HPDE6-E6E7 (cell line): ENCODE measurements at regions not wholly inside any gene's neighbourhood (a gene's known extent, or its start where the extent isn't known, plus 50 kb on each side); places are given as distances from the start of the nearest gene placed in this dataset.

Experiments
- DNase-seq: peaks from one replicate; pipeline ENCODE4 v3.0.0; 2011; ENCODE audit warnings: missing footprints; ENCODE audit errors: extremely low spot score

DNA sequence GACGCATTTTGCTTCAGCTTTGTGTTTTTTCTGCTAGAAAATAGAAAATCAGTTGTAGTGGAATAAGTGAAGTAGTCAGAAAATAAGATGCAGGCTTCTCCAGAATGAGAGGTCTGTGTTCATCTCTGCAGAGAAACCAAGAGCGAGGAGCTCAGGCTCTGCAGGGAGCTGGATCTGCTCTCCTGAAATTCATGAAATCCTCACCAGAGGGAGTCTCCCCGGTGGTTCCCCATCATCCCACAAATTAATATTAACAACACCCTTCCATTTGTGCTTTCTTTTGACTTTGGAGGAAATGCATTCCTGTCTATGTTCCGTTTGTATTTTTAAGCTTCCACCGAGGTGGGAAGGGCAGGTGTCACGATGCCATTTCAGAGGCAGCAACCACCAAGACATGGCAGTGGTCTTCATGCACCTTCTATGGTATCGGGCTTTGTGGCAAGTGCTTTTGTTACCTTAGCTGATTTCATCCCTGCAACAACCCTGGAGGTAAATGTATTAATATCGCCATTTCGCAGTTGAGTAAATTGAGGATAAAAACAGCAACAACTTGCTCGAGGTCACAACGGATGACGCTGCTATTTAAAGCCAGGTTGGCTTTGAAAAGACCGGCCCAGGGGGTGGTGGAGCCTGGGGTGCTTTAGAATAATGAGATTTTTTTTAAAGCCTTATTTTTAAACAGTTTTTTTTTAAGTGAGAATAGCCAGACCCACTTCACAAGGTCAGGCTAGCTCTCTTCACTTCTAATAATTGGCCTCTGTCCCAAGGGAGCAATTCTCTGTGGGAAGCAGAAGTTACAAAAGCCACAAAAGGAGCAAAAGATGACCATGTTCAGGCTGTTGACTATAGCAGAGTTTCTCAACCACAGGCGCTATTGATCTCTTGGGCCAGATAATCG, 367.6 kb upstream of the ERCC4 start:
- DNase-seq, result no peak

DNA sequence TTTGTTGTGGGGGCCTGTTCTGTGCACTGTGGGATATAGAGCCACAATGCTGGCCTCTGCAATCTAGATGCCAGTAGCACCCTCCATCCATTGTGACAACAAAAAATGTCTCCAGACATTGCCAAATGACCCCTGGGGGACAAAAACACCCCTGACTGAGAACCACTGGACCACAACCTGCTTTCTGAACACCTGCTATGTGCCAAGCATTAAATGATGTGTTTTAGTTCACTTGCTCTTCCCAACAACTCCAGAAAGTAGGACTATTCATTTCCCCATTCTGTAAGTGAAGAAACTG, 367.0 kb upstream of the ERCC4 start:
- no peak for DNase-seq

DNA sequence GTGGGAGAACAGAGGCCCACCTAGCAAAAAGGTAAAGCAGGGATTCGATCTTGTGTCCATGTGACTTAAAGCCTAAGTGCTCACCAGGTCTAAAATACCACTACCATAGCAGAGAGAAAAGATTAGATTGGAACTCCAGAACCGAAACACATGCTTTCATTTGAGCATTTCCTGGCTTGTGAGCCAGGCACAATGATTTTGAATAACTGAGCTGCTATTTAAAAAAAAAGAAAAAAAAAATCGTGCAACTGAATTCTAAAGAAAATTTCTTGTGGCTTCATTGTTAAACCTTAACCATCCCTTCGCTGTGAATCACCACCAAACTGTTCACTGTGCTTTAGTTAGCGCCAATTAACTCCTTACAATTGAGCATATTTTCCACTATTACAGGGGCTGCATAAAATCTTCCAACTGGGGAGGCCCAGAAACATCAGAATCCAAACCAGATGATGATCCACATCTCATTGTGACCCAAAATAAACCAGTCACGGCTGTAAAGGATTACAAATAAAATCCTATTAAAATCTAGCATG, 366.4 kb upstream of the ERCC4 start:
- no peak for DNase-seq

DNA sequence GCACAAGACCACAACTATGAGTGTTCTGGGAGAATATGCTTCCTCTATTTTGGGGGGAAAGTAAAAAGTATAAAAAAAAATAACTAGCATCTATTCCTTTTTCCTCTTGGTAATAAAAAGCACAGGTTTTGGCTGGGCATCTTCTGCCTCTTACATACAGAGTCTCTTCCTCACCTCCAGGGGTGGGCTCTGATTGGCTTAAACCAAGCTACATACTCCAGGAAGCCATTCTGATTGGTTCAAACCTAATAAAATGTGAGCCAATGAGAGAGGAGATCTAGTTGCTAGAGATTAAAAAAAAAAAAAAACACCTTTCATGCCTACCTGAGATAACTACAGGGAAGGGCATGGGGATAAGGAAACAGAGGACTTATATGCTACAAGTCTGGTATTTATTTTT, 365.9 kb upstream of the ERCC4 start:
- no peak for DNase-seq

DNA sequence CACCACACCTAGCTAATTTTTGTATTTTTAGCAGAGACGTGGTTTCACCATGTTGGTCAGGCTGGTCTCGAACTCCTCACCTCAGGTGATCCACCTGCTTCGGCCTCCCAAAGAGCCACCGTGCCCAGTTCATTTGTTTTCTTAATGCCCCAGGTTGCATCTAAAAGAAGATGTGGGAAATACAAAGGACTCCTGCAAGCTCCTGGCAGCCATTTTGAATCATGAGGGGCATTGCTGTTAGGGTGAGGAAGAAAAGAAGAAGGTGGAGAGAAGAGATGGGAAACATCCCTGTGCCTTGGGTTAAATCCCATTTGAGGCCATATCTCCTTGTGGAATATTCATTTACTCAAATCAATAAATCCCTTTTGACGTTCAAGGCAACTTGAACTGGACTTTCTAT, 365.3 kb upstream of the ERCC4 start:
- no peak for DNase-seq

DNA sequence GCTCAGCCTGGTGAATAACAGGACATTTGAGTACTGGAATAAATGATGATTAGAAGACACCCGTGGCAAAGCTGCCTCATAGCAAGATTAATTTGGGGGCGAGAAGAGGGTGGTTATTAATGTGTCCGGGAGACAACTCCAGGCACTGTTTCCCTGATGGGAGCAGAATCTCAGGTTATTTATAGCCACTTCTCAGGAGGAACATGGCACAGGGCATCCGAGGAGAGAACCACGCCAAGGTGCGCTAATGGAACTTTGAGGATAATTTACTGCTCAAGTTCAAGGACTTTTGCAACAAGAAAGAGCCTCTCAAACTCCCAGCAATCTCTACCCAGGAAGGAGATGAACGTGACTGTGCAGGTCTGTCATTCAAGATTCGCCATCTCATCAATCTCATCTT, 362.5 kb upstream of the ERCC4 start:
- no peak for DNase-seq

DNA sequence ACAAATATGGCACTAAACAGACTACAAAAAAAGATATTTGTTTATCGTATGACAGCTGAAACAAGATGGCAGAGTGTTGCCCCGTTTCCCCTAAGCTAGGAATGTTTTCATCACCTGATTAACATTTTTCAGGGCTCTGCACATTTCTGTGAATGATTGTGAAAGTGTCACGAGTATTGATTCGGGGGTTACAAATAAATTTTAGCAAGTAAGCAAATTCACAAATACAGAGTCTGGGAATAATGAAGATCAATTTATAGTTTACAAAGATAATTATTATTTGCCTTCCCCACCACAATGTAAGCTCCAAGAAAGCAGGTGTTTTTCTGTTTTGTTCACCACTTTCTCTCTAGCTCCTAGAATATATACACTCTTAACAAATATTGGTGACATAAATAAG, 361.2 kb upstream of the ERCC4 start:
- no peak for DNase-seq

DNA sequence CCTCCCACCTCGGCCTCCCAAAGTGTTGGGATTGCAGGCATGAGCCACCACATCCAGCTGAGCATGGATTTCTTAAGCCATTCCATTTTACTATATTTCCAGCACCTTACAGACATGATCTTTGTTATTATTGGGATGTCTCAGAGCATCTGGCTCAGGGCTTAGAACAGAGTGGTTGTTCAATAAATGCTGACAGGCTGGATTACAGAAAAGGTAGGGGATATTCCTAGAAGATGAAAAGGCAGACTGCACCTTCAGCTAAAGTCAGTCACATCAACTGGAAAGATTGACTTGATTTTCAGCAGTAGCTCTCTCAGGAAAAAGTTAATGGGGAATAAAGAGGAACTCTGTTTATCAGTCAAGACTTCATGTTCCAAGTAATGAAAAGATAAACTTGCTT, 360.3 kb upstream of the ERCC4 start:
- no peak for DNase-seq

DNA sequence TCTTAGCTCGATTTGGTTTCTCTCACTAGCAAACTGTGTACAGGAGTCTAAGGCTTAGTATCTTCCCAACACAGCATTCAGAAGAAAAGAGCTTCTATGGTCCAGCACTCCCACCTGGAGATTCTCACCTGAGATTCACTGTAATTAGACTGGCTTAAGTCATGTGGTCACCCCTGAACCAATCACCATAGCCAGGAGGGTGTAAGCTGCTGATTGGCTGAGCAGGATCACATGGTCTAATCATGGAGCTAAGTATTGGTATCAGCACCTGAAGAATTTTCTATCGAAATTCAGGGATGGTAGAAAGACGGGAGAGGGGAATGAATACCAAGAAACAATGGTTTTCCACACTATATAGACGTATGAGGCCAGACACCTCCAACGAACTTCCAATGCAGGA, 359.8 kb upstream of the ERCC4 start:
- no peak for DNase-seq

DNA sequence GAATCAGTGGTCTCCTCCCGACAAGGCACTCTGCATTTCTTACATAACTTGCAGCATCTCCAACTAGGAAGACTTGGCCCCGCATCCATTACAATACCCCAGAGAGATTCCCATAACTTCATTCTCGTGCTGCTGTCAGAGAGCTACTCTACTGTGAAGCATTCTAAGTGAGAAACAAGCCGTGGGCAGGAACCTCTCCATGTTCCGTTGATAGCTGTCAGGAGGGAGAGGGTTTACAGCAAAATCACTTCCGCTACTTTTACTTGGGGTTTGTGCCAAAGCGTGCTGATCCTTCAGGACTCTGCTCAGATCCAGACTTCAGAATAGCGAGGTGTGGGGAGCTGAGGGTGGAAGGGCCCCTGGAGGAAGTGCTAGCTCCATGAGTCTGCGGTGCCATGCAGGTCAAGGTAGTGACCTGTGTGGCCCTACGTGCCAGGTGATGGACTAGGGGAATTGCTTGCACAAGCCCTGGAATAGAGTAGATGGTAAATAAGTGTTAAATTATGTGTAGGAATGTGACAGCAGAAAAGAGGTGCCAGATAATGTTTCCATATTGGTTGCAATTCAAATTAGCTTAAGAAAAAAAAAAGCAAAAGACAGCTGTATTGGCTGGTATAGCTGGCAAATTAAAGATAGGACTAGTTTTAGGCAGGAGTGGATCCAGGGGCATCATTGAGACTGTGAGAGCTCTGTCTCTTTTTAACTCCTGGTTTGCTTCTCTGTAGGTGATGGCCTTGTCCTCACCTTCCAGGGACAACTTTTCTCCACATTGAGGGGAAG, 358.5 kb upstream of the ERCC4 start:
- DNase-seq, result no peak

DNA sequence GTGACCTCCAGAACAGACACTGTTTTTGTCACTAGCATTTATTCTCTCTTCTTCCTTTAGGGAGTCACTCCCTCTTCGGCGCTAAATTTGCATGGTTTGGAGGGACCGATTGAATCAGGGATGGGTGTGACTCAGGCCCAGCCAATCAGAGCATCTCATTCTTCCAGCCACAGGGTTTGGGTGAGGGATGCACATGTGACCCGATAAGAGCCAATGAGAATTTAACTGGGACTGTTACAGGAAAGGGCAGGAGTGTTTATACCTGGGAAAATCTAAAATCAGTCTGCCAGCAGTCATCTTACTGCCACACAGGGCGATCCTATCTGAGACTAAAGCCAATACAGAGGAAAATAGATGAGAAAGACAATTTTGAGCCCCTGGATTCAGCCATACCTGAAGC, 351.2 kb upstream of the ERCC4 start:
- DNase-seq, result no peak

DNA sequence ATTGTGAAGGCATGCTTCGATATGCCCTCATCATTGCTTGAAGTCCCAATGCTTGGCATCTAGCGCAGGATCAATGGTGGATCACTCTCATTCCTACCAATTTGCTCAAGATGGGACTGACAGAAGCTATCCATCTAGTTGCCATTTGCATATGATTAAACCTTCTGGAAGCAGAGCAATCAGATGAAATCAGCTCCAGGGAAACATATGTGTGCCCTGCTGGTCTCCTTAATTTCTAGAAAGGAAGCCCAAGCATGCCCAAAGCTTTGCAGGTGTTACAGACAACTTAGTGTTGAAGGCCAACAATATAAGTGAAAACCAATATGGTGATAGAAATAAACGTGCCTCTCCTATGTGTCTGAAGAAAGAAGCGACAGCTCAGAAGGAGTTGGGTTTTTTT, 350.0 kb upstream of the ERCC4 start:
- no peak for DNase-seq

DNA sequence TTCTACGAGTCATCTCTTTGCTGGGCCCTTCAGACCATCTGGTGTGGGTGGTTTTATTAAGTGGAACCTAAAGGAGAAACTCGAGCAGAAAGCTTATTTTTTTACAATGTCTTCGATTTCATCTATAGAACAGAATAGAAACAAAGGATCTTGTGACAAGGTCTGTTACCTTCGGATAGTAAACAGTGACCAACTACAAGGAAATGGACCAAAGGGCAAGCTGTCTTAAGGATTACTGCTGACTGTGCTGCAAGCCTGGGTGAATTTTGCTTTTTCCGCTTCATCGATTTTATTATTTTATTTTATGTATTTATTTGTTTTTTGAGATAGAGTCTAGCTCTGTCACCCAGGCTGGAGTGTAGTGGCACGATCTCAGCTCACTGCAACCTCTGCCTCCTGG, 348.9 kb upstream of the ERCC4 start:
- DNase-seq, result no peak

DNA sequence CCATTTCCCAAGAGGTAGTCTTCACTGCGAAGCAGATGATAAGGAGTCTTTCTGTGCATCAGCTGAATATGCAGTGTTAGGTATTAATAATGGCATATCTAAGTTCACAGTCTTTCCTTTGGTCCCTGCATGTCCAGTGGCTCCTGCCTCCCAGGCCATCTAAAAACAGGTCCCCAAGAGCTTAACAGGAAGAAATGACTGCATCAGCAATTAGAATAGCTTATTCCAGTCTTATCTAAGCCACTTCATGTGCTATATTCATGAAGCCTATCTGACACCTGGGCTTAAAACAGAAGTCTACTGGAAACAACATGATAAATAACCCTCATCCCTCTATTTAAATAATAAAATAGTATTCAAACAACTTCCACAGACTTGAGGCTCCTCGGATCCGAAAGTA, 346.1 kb upstream of the ERCC4 start:
- no peak for DNase-seq

DNA sequence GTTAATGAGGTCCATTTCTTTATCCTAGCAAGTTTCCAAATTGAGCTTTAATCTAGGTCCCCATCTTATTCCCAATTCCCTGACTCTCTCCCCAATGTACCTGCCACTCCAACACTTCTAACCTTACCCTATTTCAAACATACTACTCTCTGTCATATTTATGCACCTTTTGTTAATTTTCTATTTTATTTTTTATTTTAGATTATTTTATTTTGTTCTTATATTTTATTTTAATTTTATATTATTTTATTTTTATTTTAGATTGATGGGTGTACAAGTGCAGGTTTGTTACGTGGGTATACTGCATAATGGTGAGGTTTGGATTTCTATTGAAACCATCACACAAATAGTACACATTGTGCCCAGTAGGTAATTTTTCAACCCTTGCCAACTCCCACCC, 333.9 kb upstream of the ERCC4 start:
- DNase-seq, result no peak

DNA sequence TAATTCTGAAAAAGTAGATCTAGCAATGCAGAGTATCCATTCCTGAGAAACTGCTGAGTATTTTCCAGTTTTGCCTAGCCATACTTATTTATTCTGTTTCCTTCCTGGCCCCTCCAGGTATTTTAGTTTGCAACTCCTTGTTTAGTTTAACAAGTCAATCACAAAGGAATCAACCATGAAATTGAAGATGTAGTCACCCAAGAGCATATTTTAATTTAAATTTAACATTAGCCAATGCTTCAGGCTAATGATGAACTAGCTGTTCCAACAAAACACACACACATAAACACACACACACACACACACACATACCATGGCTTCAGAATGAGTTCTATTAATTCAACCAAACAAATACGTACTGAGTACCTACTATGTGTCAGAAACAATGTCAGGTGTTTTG, 332.8 kb upstream of the ERCC4 start:
- DNase-seq, result no peak

DNA sequence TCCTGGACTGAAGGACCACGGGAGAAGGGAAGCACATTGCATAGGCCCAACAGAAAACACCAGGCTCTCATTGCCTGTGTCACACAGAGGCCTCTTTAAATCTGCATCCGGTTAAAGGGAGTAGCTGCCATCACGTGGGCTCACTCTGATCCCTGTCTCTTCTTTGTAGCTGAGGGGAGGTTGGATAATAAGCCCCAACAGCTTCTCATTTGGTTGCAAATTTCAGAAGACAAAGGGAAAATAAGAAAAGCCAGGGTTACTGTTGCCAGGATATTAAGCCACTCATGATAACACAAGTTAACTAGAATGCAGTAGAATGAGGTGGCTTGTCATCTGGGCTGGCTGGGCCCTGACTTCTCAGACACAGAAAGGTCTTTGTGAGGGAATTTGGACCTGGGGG, 325.1 kb upstream of the ERCC4 start:
- DNase-seq, result no peak

DNA sequence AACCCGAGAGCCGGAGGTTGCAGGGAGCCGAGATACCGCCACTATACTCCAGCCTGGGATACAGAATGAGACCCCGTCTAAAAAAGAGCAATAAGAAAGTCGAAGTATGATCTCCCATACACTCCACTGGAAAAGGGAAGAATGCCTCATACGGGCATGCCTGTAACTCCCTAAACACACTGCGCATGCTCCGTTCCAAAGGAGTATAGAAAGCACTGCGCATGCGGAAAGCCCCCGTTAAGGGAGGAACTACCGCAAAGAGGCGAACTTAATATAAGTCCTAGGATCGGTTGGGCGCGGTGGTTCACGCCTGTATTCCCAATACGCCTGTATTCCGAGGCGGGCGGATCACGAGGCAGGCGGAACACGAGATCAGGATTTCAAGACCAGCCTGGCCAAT, 313.1 kb upstream of the ERCC4 start:
- DNase-seq, result no peak

DNA sequence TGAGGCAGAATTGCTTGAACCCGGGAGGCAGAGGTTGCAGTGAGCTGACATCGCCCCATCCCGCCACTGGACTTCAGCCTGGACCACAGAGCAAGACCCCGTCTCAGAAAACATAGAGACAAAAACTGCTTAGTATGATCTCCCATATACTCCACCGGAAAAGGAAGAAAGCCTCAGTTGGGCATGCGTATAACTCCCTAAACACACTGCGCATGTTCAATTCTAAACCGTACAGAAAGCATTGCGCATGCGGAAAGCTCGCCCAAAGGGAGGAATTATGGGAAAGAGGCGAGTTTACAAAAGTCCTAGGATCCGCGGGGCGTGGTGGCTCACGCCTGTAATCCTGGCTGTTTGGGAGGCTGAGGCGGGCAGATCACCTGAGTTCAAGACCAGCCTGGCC, 312.7 kb upstream of the ERCC4 start:
- no peak for DNase-seq

DNA sequence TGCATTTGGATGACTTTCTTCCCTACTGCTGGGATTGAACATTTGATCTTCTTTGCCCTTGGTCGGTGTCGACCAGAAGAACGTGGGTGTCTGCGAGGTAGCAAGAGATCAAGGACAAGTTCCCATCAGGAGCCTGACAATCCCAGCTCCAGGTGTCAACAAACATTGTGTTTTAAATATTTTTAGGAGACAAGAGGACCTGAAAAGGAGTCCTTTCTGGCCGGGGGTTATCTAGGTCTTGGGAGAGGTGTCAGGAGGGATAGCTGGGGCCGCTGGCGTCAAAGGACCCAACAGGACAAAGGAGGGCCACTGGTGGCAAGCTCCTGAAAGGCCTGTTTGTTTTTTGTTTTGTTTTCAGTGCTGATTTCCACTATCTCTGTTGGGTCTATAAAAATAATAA, 308.4 kb upstream of the ERCC4 start:
- no peak for DNase-seq

DNA sequence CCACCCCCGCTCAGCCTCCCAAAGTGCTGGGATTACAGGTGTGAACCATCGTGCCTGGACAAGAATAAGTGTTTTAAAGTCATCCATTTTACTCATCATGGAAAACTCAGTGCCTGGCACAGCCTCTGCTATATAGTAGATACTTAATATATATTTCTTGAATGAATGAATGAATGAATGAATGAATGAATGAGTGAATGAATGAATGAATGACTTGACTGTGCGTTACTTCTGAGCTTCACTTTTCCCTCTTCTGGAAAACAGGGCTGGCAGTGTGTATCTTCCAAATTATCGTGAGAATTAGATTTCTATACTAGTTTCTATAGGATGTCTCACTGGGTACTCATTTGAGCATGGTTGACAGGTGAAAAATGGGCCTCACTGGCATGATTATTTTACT, 307.3 kb upstream of the ERCC4 start:
- no peak for DNase-seq

DNA sequence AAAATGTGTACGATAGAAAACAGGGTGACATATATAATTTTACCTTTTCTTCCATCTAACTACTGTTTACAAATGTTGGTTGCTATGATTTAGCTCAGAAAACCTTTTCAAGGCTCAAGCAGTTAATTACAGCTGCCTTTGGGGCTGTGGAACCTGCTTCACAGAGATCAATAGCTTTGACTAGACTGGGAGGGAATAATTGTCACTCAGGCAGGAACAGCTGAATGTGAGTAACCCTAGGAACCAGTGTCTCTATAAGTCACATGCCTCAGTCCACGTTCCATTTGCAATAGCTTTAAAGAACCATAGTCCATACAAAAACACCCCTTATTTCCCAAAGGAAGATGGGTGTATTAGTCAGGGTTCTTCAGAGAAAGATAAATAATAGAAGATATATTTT, 306.8 kb upstream of the ERCC4 start:
- no peak for DNase-seq

DNA sequence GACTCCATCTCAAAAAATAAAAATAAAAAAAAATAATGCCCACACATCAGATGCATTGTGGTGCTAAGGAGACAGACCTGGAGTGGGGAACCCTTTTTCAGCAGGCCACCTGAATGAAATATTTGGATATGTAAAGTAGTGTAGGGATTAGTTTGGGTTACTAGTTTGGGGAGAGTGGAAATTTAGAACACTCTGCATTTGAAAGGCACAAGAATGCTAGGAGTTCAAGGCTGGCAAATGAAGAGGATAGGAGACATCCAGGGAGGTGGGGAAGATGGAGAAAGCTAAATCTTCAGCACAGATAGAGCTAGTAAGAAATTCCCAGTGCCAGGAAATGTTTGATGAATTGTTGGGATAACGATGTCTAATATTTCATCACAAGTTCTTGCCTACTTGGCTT, 298.3 kb upstream of the ERCC4 start:
- no peak for DNase-seq
